Left lung (tissue), 4 donors: ENCODE measurements at regions not wholly inside any gene's neighbourhood (a gene's known extent, or its start where the extent isn't known, plus 50 kb on each side); places are given as distances from the start of the nearest gene placed in this dataset.
"Not testable (repeated sequence)": the region's sequence is repeated elsewhere in the genome, so short reads cannot be mapped to it uniquely, and the experiment has no call there.

ENCODE experiments used
- ATAC-seq: fragments of 200-7000 bp; cut with Tn5 transposase; one replicate; pipeline ENCODE4 v1.9.1; 2020; ENCODE audit warnings: moderate library complexity
- DNase-seq, 4 donors: peaks; one replicate each; pipeline ENCODE4 v3.0.0-alpha.2; 2013 to 2020
- H3K27ac ChIP-seq, 2 donors: fragments of 200-600 bp; sonication (generic) in 1 of 2; one replicate each; pipeline versions ENCODE4 v1.5.0 to v1.8.0; 2020 to 2021
- H3K27me3 ChIP-seq, 2 donors: fragments of 200-600 bp; sonication (generic) in 1 of 2; one replicate each; pipeline versions ENCODE4 v1.5.0 to v1.8.0; 2020 to 2021
- H3K36me3 ChIP-seq, 2 donors: fragments of 200-600 bp; sonication (generic) in 1 of 2; one replicate each; pipeline versions ENCODE4 v1.5.0 to v1.8.0; 2020 to 2021
- H3K4me1 ChIP-seq, 2 donors: fragments of 200-600 bp; one replicate each; pipeline ENCODE4 v1.8.0; 2021
- H3K4me3 ChIP-seq, 2 donors: fragments of 200-600 bp; sonication (generic) in 1 of 2; one replicate each; pipeline versions ENCODE4 v1.5.0 to v1.8.0; 2020 to 2021; ENCODE audit warnings: mild to moderate bottlenecking in 1 of 2
- H3K9me3 ChIP-seq, 2 donors: fragments of 200-600 bp; sonication (generic) in 1 of 2; one replicate each; pipeline versions ENCODE4 v1.5.0 to v1.8.0; 2020 to 2021
- CTCF ChIP-seq, 2 donors: fragments of 200-600 bp; sonication (generic) in 1 of 2; IDR thresholded peaks; one replicate each; pipeline versions ENCODE4 v1.5.0 to v1.8.0; 2021; ENCODE audit warnings: antibody characterized with exemption in 2 of 2
- intact Hi-C, 2 donors: fragments of 100-400 bp; cut with DNase I; formaldehyde crosslinking; loops; one replicate each; pipeline versions ENCODE4 v1.11.2 to v1.14.2; 2022
- donor health status: DM: no; HTN: yes; CAD: no.
- donor health status: DM: no; HTN: no; CAD: no.

GRCh38 chr10:42304341-42304740 is 334.0 kb downstream of the ZNF33B start:
- H3K27ac ChIP-seq = no peak overlapping the region
- H3K9me3 ChIP-seq = peaks cover 7 to 98% of the 10 kb centered on the region in 2 donors
- no peak for TF ChIP-seq CTCF (IDR thresholded peaks at IDR 0.05)
- H3K36me3 ChIP-seq = no peaks in the 10 kb centered on the region
- intact Hi-C loops = no loop called here
- no peaks in the 10 kb centered on the region for H3K4me1 ChIP-seq
- H3K4me3 ChIP-seq = no peak overlapping the region
- H3K27me3 ChIP-seq = no peaks in the 10 kb centered on the region
- no peak for DNase-seq
- no peak for ATAC-seq

- H3K4me1 ChIP-seq, intact Hi-C loops, ATAC-seq, H3K27ac ChIP-seq, H3K4me3 ChIP-seq, H3K36me3 ChIP-seq, H3K27me3 ChIP-seq: not testable (repeated sequence)
- peak in 1 of 4 donors; percentile 49 for DNase-seq
- H3K9me3 ChIP-seq = peaks cover 0 to 20% of the 10 kb centered on the region in 2 donors
Observed at GRCh38 chr10:42281896-42282295, 356.5 kb downstream of the ZNF33B start.

GRCh38 chr10:42269788-42270187 is 368.6 kb downstream of the ZNF33B start:
- intact Hi-C loops, DNase-seq, ATAC-seq, H3K4me3 ChIP-seq, H3K27me3 ChIP-seq, H3K4me1 ChIP-seq, H3K27ac ChIP-seq, H3K36me3 ChIP-seq, H3K9me3 ChIP-seq: not testable (repeated sequence)

- H3K36me3 ChIP-seq, H3K4me1 ChIP-seq, ATAC-seq, H3K4me3 ChIP-seq, H3K27me3 ChIP-seq, intact Hi-C loops, DNase-seq, H3K27ac ChIP-seq: not testable (repeated sequence)
- peaks cover 0 to 13% of the 10 kb centered on the region in 2 donors for H3K9me3 ChIP-seq
Observed at GRCh38 chr10:42263259-42263658, 375.1 kb downstream of the ZNF33B start.

GRCh38 chr10:42243002-42243401 is 395.4 kb downstream of the ZNF33B start:
- peak in 1 of 4 donors; percentile 32 for DNase-seq
- H3K9me3 ChIP-seq, H3K4me3 ChIP-seq, intact Hi-C loops, H3K36me3 ChIP-seq, H3K4me1 ChIP-seq, H3K27ac ChIP-seq, ATAC-seq: not testable (repeated sequence)
- H3K27me3 ChIP-seq = peaks cover 6 to 47% of the 10 kb centered on the region in 2 donors

GRCh38 chr10:42242135-42242805 is 396.1 kb downstream of the ZNF33B start:
- Histone ChIP-seq H3K36me3 (no peaks in the 10 kb centered on the region), H3K4me1 (no peaks in the 10 kb centered on the region), H3K9me3 (peaks cover 0 to 4% of the 10 kb centered on the region in 2 donors), H3K27ac (no peak overlapping the region), H3K4me3 (no peak overlapping the region), H3K27me3 (peaks cover 6 to 47% of the 10 kb centered on the region in 2 donors)
- DNase-seq (peak in 1 of 4 donors; percentile 77), ATAC-seq (no peak)
- no peak for TF ChIP-seq CTCF (IDR thresholded peaks at IDR 0.05)
- intact Hi-C loops = no loop called here

GRCh38 chr10:42236401-42236800 is 402.0 kb downstream of the ZNF33B start:
- ATAC-seq, H3K4me1 ChIP-seq, intact Hi-C loops, H3K27ac ChIP-seq, H3K27me3 ChIP-seq, H3K36me3 ChIP-seq, H3K4me3 ChIP-seq: not testable (repeated sequence)
- DNase-seq = peak in 1 of 4 donors; percentile 24
- peaks cover 0 to 15% of the 10 kb centered on the region in 2 donors for H3K9me3 ChIP-seq

GRCh38 chr10:42235736-42236135 is 402.6 kb downstream of the ZNF33B start:
- peak in 1 of 4 donors; percentile 56 for DNase-seq

GRCh38 chr10:42235241-42235640 is 403.1 kb downstream of the ZNF33B start:
- H3K27ac ChIP-seq, H3K36me3 ChIP-seq, intact Hi-C loops, H3K27me3 ChIP-seq, H3K4me1 ChIP-seq, ATAC-seq, H3K4me3 ChIP-seq: not testable (repeated sequence)
- peaks cover 0 to 23% of the 10 kb centered on the region in 2 donors for H3K9me3 ChIP-seq
- peak in 1 of 4 donors; percentile 13 for DNase-seq

More at GRCh38 chr10:42235736-42236135, 402.6 kb downstream of the ZNF33B start:
- H3K27me3 ChIP-seq, H3K4me3 ChIP-seq, H3K27ac ChIP-seq, ATAC-seq, intact Hi-C loops, H3K4me1 ChIP-seq, H3K36me3 ChIP-seq: not testable (repeated sequence)
- peaks cover 0 to 21% of the 10 kb centered on the region in 2 donors for H3K9me3 ChIP-seq

GRCh38 chr10:42234506-42234905 is 403.9 kb downstream of the ZNF33B start:
- DNase-seq = peak in 1 of 4 donors; percentile 54
- ATAC-seq, H3K4me3 ChIP-seq, H3K4me1 ChIP-seq, H3K27ac ChIP-seq, H3K36me3 ChIP-seq, H3K27me3 ChIP-seq, intact Hi-C loops: not testable (repeated sequence)
- peaks cover 0 to 23% of the 10 kb centered on the region in 2 donors for H3K9me3 ChIP-seq

GRCh38 chr10:42233461-42234206 is 404.7 kb downstream of the ZNF33B start:
- H3K27ac ChIP-seq, ATAC-seq, H3K4me3 ChIP-seq, intact Hi-C loops, H3K36me3 ChIP-seq, DNase-seq, H3K4me1 ChIP-seq, H3K27me3 ChIP-seq: not testable (repeated sequence)
- peaks cover 0 to 25% of the 10 kb centered on the region in 2 donors for H3K9me3 ChIP-seq
